AG04450 (cell line): ENCODE measurements at regions not wholly inside any gene's neighbourhood (a gene's known extent, or its start where the extent isn't known, plus 50 kb on each side); places are given as distances from the start of the nearest gene placed in this dataset.
A peak's percentile ranks its signal among the peaks of the same experiment; 100 is the strongest.

Source experiments
- CTCF ChIA-PET: fragments of 300-600, 350-600 bp; formaldehyde crosslinking; extraction: SDS; loops from one replicate; lab custom pipeline; 2022; ENCODE audit warnings: antibody characterized with exemption, inconsistent platforms; lab: Charles Lee
- POLR2A ChIA-PET: fragments of 350-600 bp; formaldehyde crosslinking; extraction: SDS; loops from one replicate; lab custom pipeline; 2021; ENCODE audit warnings: antibody characterized with exemption, inconsistent platforms; lab: Yijun Ruan, JAX
- DNase-seq: peaks from one replicate; pipeline ENCODE4 v3.0.0-alpha.2; 2011; ENCODE audit warnings: low read depth, low spot score
- H3K27ac ChIP-seq: one replicate; pipeline ENCODE4 v1.5.1; 2012; ENCODE audit warnings: low read depth, low read length, control low read depth
- H3K27me3 ChIP-seq: one replicate; pipeline ENCODE4 v1.6.0; 2012; ENCODE audit warnings: low read length; ENCODE audit not compliant: control insufficient read depth, insufficient read depth
- H3K4me3 ChIP-seq: 2 replicates; pipeline ENCODE4 v1.5.1; 2011; ENCODE audit warnings: mild to moderate bottlenecking, low read depth, low read length, control low read depth
- H3K9me3 ChIP-seq: 2 replicates; pipeline ENCODE4 v1.5.1; 2012; ENCODE audit warnings: low read length; ENCODE audit not compliant: control insufficient read depth, insufficient read depth
- CTCF ChIP-seq: IDR thresholded peaks from 2 replicates; pipeline ENCODE4 v1.5.1; 2011; ENCODE audit warnings: low read depth, low read length, control low read depth, inconsistent platforms

GRCh38 chr20:53769041-53769440, 175.4 kb upstream of the ZNF217 start:
- TF ChIP-seq CTCF, result no peak
- CTCF ChIA-PET, result interaction anchor here (0.9 to 1.4 kb wide), 3 partner anchors 48 to 170 kb away, joined by 3 read pairs; no protein-coding TSS in a partner anchor
- H3K27ac ChIP-seq, result peak overlapping the region; percentile 21
- POLR2A ChIA-PET, result interaction anchor here (0.7 kb wide), 2 partner anchors 34 to 35 kb away, joined by 3 read pairs; no protein-coding TSS in a partner anchor
- DNase-seq, result no peak
- H3K4me3 ChIP-seq, result no peak overlapping the region
- no peaks in the 10 kb centered on the region for H3K9me3 ChIP-seq
- H3K27me3 ChIP-seq, result no peaks in the 10 kb centered on the region

GRCh38 chr20:53768329-53768728, 174.7 kb upstream of the ZNF217 start:
- Histone ChIP-seq H3K27ac (no peak overlapping the region), H3K4me3 (no peak overlapping the region), H3K9me3 (no peaks in the 10 kb centered on the region), H3K27me3 (no peaks in the 10 kb centered on the region)
- DNase-seq, result no peak
- ChIA-PET POLR2A (interaction anchor here (0.7 kb wide), 1 partner anchor 33 kb away, joined by 3 read pairs; no protein-coding TSS in a partner anchor), CTCF (interaction anchor here (0.9 to 1.4 kb wide), 3 partner anchors 49 to 171 kb away, joined by 3 read pairs; no protein-coding TSS in a partner anchor)
- no peak for TF ChIP-seq CTCF

GRCh38 chr20:53767206-53767930, 173.7 kb upstream of the ZNF217 start:
- POLR2A ChIA-PET, result no interaction called here
- no peaks in the 10 kb centered on the region for H3K9me3 ChIP-seq
- no peak for TF ChIP-seq CTCF
- no peak overlapping the region for H3K27ac ChIP-seq
- no peaks in the 10 kb centered on the region for H3K27me3 ChIP-seq
- CTCF ChIA-PET, result no interaction called here
- H3K4me3 ChIP-seq, result no peak overlapping the region
- DNase-seq, result no peak

GRCh38 chr20:53764415-53764800, 170.8 kb upstream of the ZNF217 start:
- Histone ChIP-seq H3K27me3 (no peaks in the 10 kb centered on the region), H3K9me3 (no peaks in the 10 kb centered on the region), H3K27ac (peak overlapping the region; percentile 77), H3K4me3 (no peak overlapping the region)
- no peak for DNase-seq
- ChIA-PET CTCF (interaction anchor here (0.5 to 2.1 kb wide), 8 partner anchors 13 to 435 kb away, joined by 3 to 17 read pairs (median 4); no protein-coding TSS in a partner anchor), POLR2A (interaction anchor here (0.7 to 1.0 kb wide), 3 partner anchors 26 to 155 kb away, joined by 3 to 6 read pairs (median 4); no protein-coding TSS in a partner anchor)
- TF ChIP-seq CTCF, result no peak
